A673 (cell line): ENCODE measurements at regions not wholly inside any gene's neighbourhood (a gene's known extent, or its start where the extent isn't known, plus 50 kb on each side); places are given as distances from the start of the nearest gene placed in this dataset.
"Not testable (repeated sequence)": the region's sequence is repeated elsewhere in the genome, so short reads cannot be mapped to it uniquely, and the experiment has no call there.

Experiments
- BruUV-seq: library from RNA; stranded (reverse); fragments of 400-500 nt; replicated peaks from 2 replicates; lab custom pipeline; 2021; lab: Mats Ljungman, UMichigan
- CTCF ChIA-PET: fragments of 300-600 bp; sonication (Branson Sonifier 250); formaldehyde crosslinking; loops from one replicate; lab custom pipeline; 2022; ENCODE audit warnings: antibody characterized with exemption; lab: Charles Lee
- POLR2A ChIA-PET: fragments of 300-600 bp; sonication (Branson Sonifier 250); formaldehyde crosslinking; loops from one replicate; lab custom pipeline; 2022; ENCODE audit warnings: antibody characterized with exemption; ENCODE audit not compliant: low non-redundant PET; lab: Charles Lee
- DNase-seq: peaks from one replicate; pipeline ENCODE4 v3.0.0-alpha.2; 2015; ENCODE audit warnings: low spot score
- H3K27ac ChIP-seq: fragments of 200-600 bp; sonication (generic); 2 replicates; pipeline ENCODE4 v1.5.1; 2016; ENCODE audit warnings: mixed run types, low read depth, mild to moderate bottlenecking, mixed read lengths, antibody characterized with exemption, low read length; ENCODE audit not compliant: poor library complexity, severe bottlenecking
- H3K27me3 ChIP-seq: fragments of 200-600 bp; sonication (generic); replicated peaks from 2 replicates; pipeline ENCODE4 v1.6.1; 2017; ENCODE audit warnings: mixed run types, low read depth, mild to moderate bottlenecking, mixed read lengths, antibody characterized with exemption, low read length; ENCODE audit not compliant: insufficient read depth, poor library complexity
- H3K36me3 ChIP-seq: fragments of 200-600 bp; sonication (generic); 2 replicates; pipeline ENCODE4 v1.6.1; 2016; ENCODE audit warnings: mixed run types, mild to moderate bottlenecking, mixed read lengths, antibody characterized with exemption, low read length; ENCODE audit not compliant: insufficient read depth, poor library complexity, severe bottlenecking
- H3K4me1 ChIP-seq: fragments of 200-600 bp; sonication (generic); 2 replicates; pipeline ENCODE4 v1.6.1; 2017; ENCODE audit warnings: mixed run types, mild to moderate bottlenecking, mixed read lengths, antibody characterized with exemption, low read length; ENCODE audit not compliant: insufficient read depth, poor library complexity, severe bottlenecking
- H3K4me3 ChIP-seq: fragments of 200-600 bp; sonication (generic); 2 replicates; pipeline ENCODE4 v1.5.1; 2016; ENCODE audit warnings: low read depth, mixed run types, mild to moderate bottlenecking, mixed read lengths, low read length; ENCODE audit not compliant: poor library complexity, severe bottlenecking
- H3K9me3 ChIP-seq: fragments of 200-600 bp; sonication (generic); 2 replicates; pipeline ENCODE4 v1.6.1; 2016; ENCODE audit warnings: mixed run types, low read depth, mild to moderate bottlenecking, mixed read lengths, antibody characterized with exemption, low read length; ENCODE audit not compliant: poor library complexity, severe bottlenecking
- EZH2 ChIP-seq: fragments of 200-600 bp; sonication (generic); IDR thresholded peaks from 2 replicates; pipeline ENCODE4 v1.6.1; 2017; ENCODE audit warnings: borderline replicate concordance, low read depth, mild to moderate bottlenecking, mixed read lengths, antibody characterized with exemption, low read length; ENCODE audit not compliant: poor library complexity, severe bottlenecking
- intact Hi-C: fragments of 100-400 bp; cut with micrococcal nuclease; formaldehyde crosslinking; loops from one replicate; pipeline ENCODE4 v1.10.0; 2022; ENCODE audit not compliant: unreplicated experiment
- TF ChIP-seq, protein P1 (sequence below): fragments of 300-800, 200-600 bp; sonication (generic); conservative IDR thresholded peaks from 2 replicates; pipeline ENCODE4 v1.5.1; 2017; ENCODE audit warnings: low read depth, mild to moderate bottlenecking, antibody characterized with exemption, low read length, moderate library complexity, mixed read lengths

DNA sequence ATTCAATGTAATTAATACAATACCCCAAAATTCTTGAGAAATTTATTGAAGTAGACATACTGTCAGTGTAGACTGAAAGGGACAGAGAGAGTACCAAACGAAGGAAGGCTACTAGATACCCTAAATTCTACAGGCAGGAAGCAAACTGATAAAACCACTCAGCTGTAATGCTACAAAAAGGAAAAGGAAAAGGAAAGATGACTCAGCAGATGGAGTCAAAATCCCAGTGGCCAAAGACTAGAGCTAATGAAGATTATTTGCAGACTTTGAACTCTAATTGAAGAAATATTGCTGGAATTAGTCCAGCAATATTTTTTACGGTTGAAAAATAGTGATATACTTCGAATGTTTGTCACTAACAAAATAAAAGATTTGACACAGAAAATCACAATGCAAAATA lies 671.9 kb downstream of the BRINP3 start:
- Histone ChIP-seq H3K36me3 (no peaks in the 10 kb centered on the region), H3K27ac (no peak overlapping the region), H3K4me1 (peaks cover 9% of the 10 kb centered on the region), H3K27me3 (no peaks in the 10 kb centered on the region), H3K9me3 (no peaks in the 10 kb centered on the region), H3K4me3 (no peak overlapping the region)
- ChIA-PET CTCF (no interaction called here), POLR2A (no interaction called here)
- intact Hi-C loops, result no loop called here
- BruUV-seq, result no TSS peak
- no peak for TF ChIP-seq EZH2
- TF ChIP-seq, protein P1, sequence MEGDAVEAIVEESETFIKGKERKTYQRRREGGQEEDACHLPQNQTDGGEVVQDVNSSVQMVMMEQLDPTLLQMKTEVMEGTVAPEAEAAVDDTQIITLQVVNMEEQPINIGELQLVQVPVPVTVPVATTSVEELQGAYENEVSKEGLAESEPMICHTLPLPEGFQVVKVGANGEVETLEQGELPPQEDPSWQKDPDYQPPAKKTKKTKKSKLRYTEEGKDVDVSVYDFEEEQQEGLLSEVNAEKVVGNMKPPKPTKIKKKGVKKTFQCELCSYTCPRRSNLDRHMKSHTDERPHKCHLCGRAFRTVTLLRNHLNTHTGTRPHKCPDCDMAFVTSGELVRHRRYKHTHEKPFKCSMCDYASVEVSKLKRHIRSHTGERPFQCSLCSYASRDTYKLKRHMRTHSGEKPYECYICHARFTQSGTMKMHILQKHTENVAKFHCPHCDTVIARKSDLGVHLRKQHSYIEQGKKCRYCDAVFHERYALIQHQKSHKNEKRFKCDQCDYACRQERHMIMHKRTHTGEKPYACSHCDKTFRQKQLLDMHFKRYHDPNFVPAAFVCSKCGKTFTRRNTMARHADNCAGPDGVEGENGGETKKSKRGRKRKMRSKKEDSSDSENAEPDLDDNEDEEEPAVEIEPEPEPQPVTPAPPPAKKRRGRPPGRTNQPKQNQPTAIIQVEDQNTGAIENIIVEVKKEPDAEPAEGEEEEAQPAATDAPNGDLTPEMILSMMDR, result no peak
- DNase-seq, result peak; percentile 32

DNA sequence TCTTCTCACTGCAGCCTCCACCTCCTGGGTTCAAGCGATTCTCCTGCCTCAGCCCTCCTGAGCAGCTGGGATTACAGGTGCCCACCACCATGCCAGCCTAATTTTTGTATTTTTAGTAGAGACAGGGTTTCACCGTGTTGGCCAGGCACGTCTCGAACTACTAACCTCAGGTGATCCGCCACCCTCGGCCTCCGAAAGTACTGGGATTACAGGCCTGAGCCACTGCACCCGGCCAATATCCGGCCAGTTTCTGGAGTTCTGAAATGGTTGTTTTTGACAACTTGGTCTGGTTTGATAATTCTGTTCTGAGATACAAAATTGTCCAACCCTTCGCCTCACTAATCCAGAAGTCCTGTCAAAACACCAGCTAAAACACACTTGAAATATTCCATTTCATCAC lies 667.0 kb downstream of the BRINP3 start:
- H3K4me3 ChIP-seq, H3K4me1 ChIP-seq, DNase-seq, H3K27ac ChIP-seq, POLR2A ChIA-PET, CTCF ChIA-PET, H3K9me3 ChIP-seq, intact Hi-C loops, H3K36me3 ChIP-seq, BruUV-seq, H3K27me3 ChIP-seq: not testable (repeated sequence)

DNA sequence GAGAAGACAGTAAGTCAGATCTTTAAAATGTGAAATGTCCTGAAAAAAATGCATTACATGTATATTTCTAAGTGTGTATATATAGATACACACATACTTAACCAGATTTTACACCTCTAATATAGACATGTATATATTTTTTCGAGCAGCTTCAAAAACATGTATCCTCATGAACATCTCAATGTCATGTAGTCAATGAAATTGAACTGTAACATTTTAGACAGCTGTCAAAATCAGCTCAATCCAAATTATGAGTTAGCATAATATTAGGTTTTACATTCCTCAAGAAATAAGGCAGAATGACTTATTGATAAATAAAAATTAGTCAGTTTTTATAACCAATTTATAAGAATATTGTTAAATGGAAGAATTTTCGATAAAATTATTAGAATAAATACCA lies 665.7 kb downstream of the BRINP3 start:
- Histone ChIP-seq H3K27ac (no peak overlapping the region), H3K4me3 (no peak overlapping the region), H3K9me3 (no peaks in the 10 kb centered on the region), H3K4me1 (no peaks in the 10 kb centered on the region), H3K27me3 (no peaks in the 10 kb centered on the region), H3K36me3 (no peaks in the 10 kb centered on the region)
- CTCF ChIA-PET, result no interaction called here
- POLR2A ChIA-PET, result no interaction called here
- no TSS peak for BruUV-seq
- no peak for DNase-seq
- no peak for TF ChIP-seq EZH2
- TF ChIP-seq, protein P1, result no peak
- intact Hi-C loops, result no loop called here

DNA sequence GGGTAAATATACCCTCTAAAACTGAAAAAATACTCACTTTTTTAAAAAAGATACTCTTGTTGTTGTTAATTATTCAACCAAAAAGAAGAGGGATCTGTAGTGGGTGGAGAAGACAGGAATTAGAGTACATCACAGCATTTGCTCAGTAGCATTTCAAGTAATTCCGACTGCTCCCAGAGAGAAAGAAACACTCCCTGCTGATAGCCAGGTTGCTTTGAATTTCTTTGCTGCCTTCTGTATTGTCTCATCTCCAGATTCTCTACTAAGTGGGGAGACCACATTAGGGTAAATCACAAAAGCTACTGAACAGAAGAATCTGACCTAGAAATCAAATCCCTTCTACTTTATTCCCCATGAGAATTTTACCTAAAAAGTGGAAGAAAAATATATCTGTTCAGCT lies 661.1 kb downstream of the BRINP3 start:
- Histone ChIP-seq H3K4me1 (no peaks in the 10 kb centered on the region), H3K4me3 (no peak overlapping the region), H3K27ac (no peak overlapping the region), H3K36me3 (no peaks in the 10 kb centered on the region), H3K9me3 (no peaks in the 10 kb centered on the region), H3K27me3 (no peaks in the 10 kb centered on the region)
- TF ChIP-seq, protein P1, result no peak
- no peak for TF ChIP-seq EZH2
- no TSS peak for BruUV-seq
- DNase-seq, result no peak
- intact Hi-C loops, result no loop called here
- ChIA-PET CTCF (no interaction called here), POLR2A (interaction anchor here (0.7 kb wide), 1 partner anchor 658 kb away, joined by 3 read pairs; no protein-coding TSS in a partner anchor)
